ENCODE measurements at regions not wholly inside any gene's neighbourhood (a gene's known extent, or its start where the extent isn't known, plus 50 kb on each side); places are given as distances from the start of the nearest gene placed in this dataset.

- TF ChIP-seq CTCF (IDR thresholded peaks at IDR 0.05; ENCODE audit: insufficient read depth, low read length), result no peak
- TF ChIP-seq SPI1 (IDR thresholded peaks at IDR 0.05; ENCODE audit: borderline replicate concordance, low read depth), result no peak
- TF ChIP-seq POLR2AphosphoS5 (IDR thresholded peaks at IDR 0.05; ENCODE audit: low read depth), result no peak
- TF ChIP-seq, protein P1, sequence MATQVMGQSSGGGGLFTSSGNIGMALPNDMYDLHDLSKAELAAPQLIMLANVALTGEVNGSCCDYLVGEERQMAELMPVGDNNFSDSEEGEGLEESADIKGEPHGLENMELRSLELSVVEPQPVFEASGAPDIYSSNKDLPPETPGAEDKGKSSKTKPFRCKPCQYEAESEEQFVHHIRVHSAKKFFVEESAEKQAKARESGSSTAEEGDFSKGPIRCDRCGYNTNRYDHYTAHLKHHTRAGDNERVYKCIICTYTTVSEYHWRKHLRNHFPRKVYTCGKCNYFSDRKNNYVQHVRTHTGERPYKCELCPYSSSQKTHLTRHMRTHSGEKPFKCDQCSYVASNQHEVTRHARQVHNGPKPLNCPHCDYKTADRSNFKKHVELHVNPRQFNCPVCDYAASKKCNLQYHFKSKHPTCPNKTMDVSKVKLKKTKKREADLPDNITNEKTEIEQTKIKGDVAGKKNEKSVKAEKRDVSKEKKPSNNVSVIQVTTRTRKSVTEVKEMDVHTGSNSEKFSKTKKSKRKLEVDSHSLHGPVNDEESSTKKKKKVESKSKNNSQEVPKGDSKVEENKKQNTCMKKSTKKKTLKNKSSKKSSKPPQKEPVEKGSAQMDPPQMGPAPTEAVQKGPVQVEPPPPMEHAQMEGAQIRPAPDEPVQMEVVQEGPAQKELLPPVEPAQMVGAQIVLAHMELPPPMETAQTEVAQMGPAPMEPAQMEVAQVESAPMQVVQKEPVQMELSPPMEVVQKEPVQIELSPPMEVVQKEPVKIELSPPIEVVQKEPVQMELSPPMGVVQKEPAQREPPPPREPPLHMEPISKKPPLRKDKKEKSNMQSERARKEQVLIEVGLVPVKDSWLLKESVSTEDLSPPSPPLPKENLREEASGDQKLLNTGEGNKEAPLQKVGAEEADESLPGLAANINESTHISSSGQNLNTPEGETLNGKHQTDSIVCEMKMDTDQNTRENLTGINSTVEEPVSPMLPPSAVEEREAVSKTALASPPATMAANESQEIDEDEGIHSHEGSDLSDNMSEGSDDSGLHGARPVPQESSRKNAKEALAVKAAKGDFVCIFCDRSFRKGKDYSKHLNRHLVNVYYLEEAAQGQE (IDR thresholded peaks at IDR 0.05; ENCODE audit: insufficient replicate concordance, low read depth), result no peak
These were observed 243.3 kb upstream of the LINC00305 start for GRCh38 chr18:64392202-64392601.
